ENCODE measurements at regions not wholly inside any gene's neighbourhood (a gene's known extent, or its start where the extent isn't known, plus 50 kb on each side); places are given as distances from the start of the nearest gene placed in this dataset.

GRCh38 chr2:19038071-19039015 is 320.1 kb downstream of the OSR1 start:
- Mint-ChIP-seq H3K27me3 (no peaks in the 10 kb centered on the region), H3K9me3 (no peaks in the 10 kb centered on the region), H3K4me1 (no peaks in the 10 kb centered on the region), H3K27ac (no peak overlapping the region), H3K36me3 (ENCODE audit: low read depth) (no peaks in the 10 kb centered on the region), H3K4me3 (no peak overlapping the region)
- DNase-seq, result no peak
- CTCF ChIA-PET, result no interaction called here
- POLR2A ChIA-PET, result no interaction called here

- H3K27me3 Mint-ChIP-seq, result no peaks in the 10 kb centered on the region
- no peaks in the 10 kb centered on the region for H3K4me1 Mint-ChIP-seq
- H3K4me3 Mint-ChIP-seq, result no peak overlapping the region
- no peak overlapping the region for H3K27ac Mint-ChIP-seq
- CTCF ChIA-PET, result interaction anchor here (0.6 to 1.1 kb wide), 2 partner anchors 13 to 109 kb away, joined by 3 read pairs; no protein-coding TSS in a partner anchor
- H3K36me3 Mint-ChIP-seq (ENCODE audit: low read depth), result no peaks in the 10 kb centered on the region
- POLR2A ChIA-PET, result no interaction called here
- no peak for DNase-seq
- no peaks in the 10 kb centered on the region for H3K9me3 Mint-ChIP-seq
Measured at GRCh38 chr2:19036091-19036490, 322.3 kb downstream of the OSR1 start.

GRCh38 chr2:19035238-19035637 is 323.2 kb downstream of the OSR1 start:
- Mint-ChIP-seq H3K36me3 (ENCODE audit: low read depth) (no peaks in the 10 kb centered on the region), H3K27me3 (no peaks in the 10 kb centered on the region), H3K4me1 (no peaks in the 10 kb centered on the region), H3K9me3 (no peaks in the 10 kb centered on the region), H3K4me3 (no peak overlapping the region), H3K27ac (no peak overlapping the region)
- no peak for DNase-seq
- ChIA-PET CTCF (interaction anchor here (0.6 to 1.1 kb wide), 2 partner anchors 14 to 108 kb away, joined by 3 read pairs; no protein-coding TSS in a partner anchor), POLR2A (no interaction called here)

- no peak overlapping the region for H3K4me3 Mint-ChIP-seq
- H3K9me3 Mint-ChIP-seq, result no peaks in the 10 kb centered on the region
- no peaks in the 10 kb centered on the region for H3K36me3 Mint-ChIP-seq (ENCODE audit: low read depth)
- ChIA-PET CTCF (no interaction called here), POLR2A (no interaction called here)
- no peak overlapping the region for H3K27ac Mint-ChIP-seq
- H3K4me1 Mint-ChIP-seq, result no peaks in the 10 kb centered on the region
- no peak for DNase-seq
- H3K27me3 Mint-ChIP-seq, result no peaks in the 10 kb centered on the region
Measured at GRCh38 chr2:19033240-19033639, 325.2 kb downstream of the OSR1 start.

GRCh38 chr2:19031642-19032041 is 326.8 kb downstream of the OSR1 start:
- no peaks in the 10 kb centered on the region for H3K4me1 Mint-ChIP-seq
- no peak overlapping the region for H3K27ac Mint-ChIP-seq
- no peaks in the 10 kb centered on the region for H3K36me3 Mint-ChIP-seq (ENCODE audit: low read depth)
- DNase-seq, result no peak
- POLR2A ChIA-PET, result no interaction called here
- no peak overlapping the region for H3K4me3 Mint-ChIP-seq
- H3K9me3 Mint-ChIP-seq, result no peaks in the 10 kb centered on the region
- H3K27me3 Mint-ChIP-seq, result no peaks in the 10 kb centered on the region
- CTCF ChIA-PET, result no interaction called here

- H3K36me3 Mint-ChIP-seq (ENCODE audit: low read depth), result no peaks in the 10 kb centered on the region
- no peaks in the 10 kb centered on the region for H3K27me3 Mint-ChIP-seq
- CTCF ChIA-PET, result no interaction called here
- H3K4me1 Mint-ChIP-seq, result no peaks in the 10 kb centered on the region
- H3K4me3 Mint-ChIP-seq, result no peak overlapping the region
- no peak overlapping the region for H3K27ac Mint-ChIP-seq
- no peak for DNase-seq
- POLR2A ChIA-PET, result no interaction called here
- no peaks in the 10 kb centered on the region for H3K9me3 Mint-ChIP-seq
Measured at GRCh38 chr2:19029655-19030054, 328.8 kb downstream of the OSR1 start.

- H3K27me3 Mint-ChIP-seq, result no peaks in the 10 kb centered on the region
- ChIA-PET CTCF (no interaction called here), POLR2A (no interaction called here)
- no peaks in the 10 kb centered on the region for H3K36me3 Mint-ChIP-seq (ENCODE audit: low read depth)
- H3K9me3 Mint-ChIP-seq, result no peaks in the 10 kb centered on the region
- H3K27ac Mint-ChIP-seq, result no peak overlapping the region
- no peaks in the 10 kb centered on the region for H3K4me1 Mint-ChIP-seq
- DNase-seq, result no peak
- H3K4me3 Mint-ChIP-seq, result no peak overlapping the region
Measured at GRCh38 chr2:19028587-19029375, 329.6 kb downstream of the OSR1 start.

GRCh38 chr2:19027626-19028025 is 330.8 kb downstream of the OSR1 start:
- Mint-ChIP-seq H3K27me3 (no peaks in the 10 kb centered on the region), H3K27ac (no peak overlapping the region), H3K4me1 (no peaks in the 10 kb centered on the region), H3K9me3 (no peaks in the 10 kb centered on the region), H3K36me3 (ENCODE audit: low read depth) (no peaks in the 10 kb centered on the region), H3K4me3 (no peak overlapping the region)
- ChIA-PET CTCF (no interaction called here), POLR2A (no interaction called here)
- no peak for DNase-seq

- Mint-ChIP-seq H3K27ac (no peak overlapping the region), H3K27me3 (no peaks in the 10 kb centered on the region), H3K4me3 (no peak overlapping the region), H3K9me3 (no peaks in the 10 kb centered on the region), H3K4me1 (no peaks in the 10 kb centered on the region), H3K36me3 (ENCODE audit: low read depth) (no peaks in the 10 kb centered on the region)
- POLR2A ChIA-PET, result no interaction called here
- CTCF ChIA-PET, result no interaction called here
- DNase-seq, result no peak
Measured at GRCh38 chr2:19026261-19026660, 332.2 kb downstream of the OSR1 start.

- Mint-ChIP-seq H3K27me3 (no peaks in the 10 kb centered on the region), H3K27ac (no peak overlapping the region), H3K9me3 (peaks cover 4% of the 10 kb centered on the region), H3K4me1 (no peaks in the 10 kb centered on the region), H3K36me3 (ENCODE audit: low read depth) (no peaks in the 10 kb centered on the region), H3K4me3 (no peak overlapping the region)
- ChIA-PET CTCF (no interaction called here), POLR2A (no interaction called here)
- DNase-seq, result no peak
Measured at GRCh38 chr2:19022334-19022733, 336.1 kb downstream of the OSR1 start.

- no peak overlapping the region for H3K27ac Mint-ChIP-seq
- ChIA-PET POLR2A (no interaction called here), CTCF (no interaction called here)
Measured at GRCh38 chr2:19021721-19022120, 336.7 kb downstream of the OSR1 start.

GRCh38 chr2:19021100-19021476 is 337.3 kb downstream of the OSR1 start:
- Mint-ChIP-seq H3K27ac (no peak overlapping the region), H3K27me3 (no peaks in the 10 kb centered on the region), H3K36me3 (ENCODE audit: low read depth) (no peaks in the 10 kb centered on the region), H3K4me3 (no peak overlapping the region), H3K4me1 (no peaks in the 10 kb centered on the region), H3K9me3 (peaks cover 5% of the 10 kb centered on the region)
- ChIA-PET POLR2A (no interaction called here), CTCF (no interaction called here)
- no peak for DNase-seq

More at GRCh38 chr2:19021721-19022120, 336.7 kb downstream of the OSR1 start:
- Mint-ChIP-seq H3K4me3 (no peak overlapping the region), H3K9me3 (peaks cover 4% of the 10 kb centered on the region), H3K36me3 (ENCODE audit: low read depth) (no peaks in the 10 kb centered on the region), H3K4me1 (no peaks in the 10 kb centered on the region), H3K27me3 (no peaks in the 10 kb centered on the region)
- no peak for DNase-seq

GRCh38 chr2:19020144-19021099 is 338.0 kb downstream of the OSR1 start:
- no peaks in the 10 kb centered on the region for H3K36me3 Mint-ChIP-seq (ENCODE audit: low read depth)
- POLR2A ChIA-PET, result no interaction called here
- peaks cover 10% of the 10 kb centered on the region for H3K9me3 Mint-ChIP-seq
- no peak overlapping the region for H3K27ac Mint-ChIP-seq
- CTCF ChIA-PET, result no interaction called here
- no peak overlapping the region for H3K4me3 Mint-ChIP-seq
- no peak for DNase-seq
- no peaks in the 10 kb centered on the region for H3K4me1 Mint-ChIP-seq
- H3K27me3 Mint-ChIP-seq, result no peaks in the 10 kb centered on the region
